DMS 273 (cell line): ENCODE measurements at regions not wholly inside any gene's neighbourhood (a gene's known extent, or its start where the extent isn't known, plus 50 kb on each side); places are given as distances from the start of the nearest gene placed in this dataset.
"Not testable (repeated sequence)": the region's sequence is repeated elsewhere in the genome, so short reads cannot be mapped to it uniquely, and the experiment has no call there.

ENCODE experiments used
- DNase-seq: peaks from one replicate; lab custom pipeline; 2025; ENCODE audit not compliant: unreplicated experiment; lab: John Stamatoyannopoulos, UW

- DNase-seq, result no peak
Measured at GRCh38 chr7:14973712-14974428, 71.3 kb upstream of the DGKB start.

- not testable (repeated sequence) for DNase-seq
Measured at GRCh38 chr7:14971678-14972077, 69.1 kb upstream of the DGKB start.

GRCh38 chr7:14967376-14967775 is 64.8 kb upstream of the DGKB start:
- not testable (repeated sequence) for DNase-seq

- DNase-seq, result no peak
Measured at GRCh38 chr7:14962778-14963177, 60.2 kb upstream of the DGKB start.

- no peak for DNase-seq
Measured at GRCh38 chr7:14960721-14961120, 58.2 kb upstream of the DGKB start.

- no peak for DNase-seq
Measured at GRCh38 chr7:14959339-14959738, 56.8 kb upstream of the DGKB start.

GRCh38 chr7:14954035-14954434 is 51.5 kb upstream of the DGKB start:
- DNase-seq, result no peak
